GM12875 (cell line): ENCODE measurements at regions not wholly inside any gene's neighbourhood (a gene's known extent, or its start where the extent isn't known, plus 50 kb on each side); places are given as distances from the start of the nearest gene placed in this dataset.

ENCODE experiments used
- H3K4me3 ChIP-seq: one replicate; pipeline ENCODE4 v1.5.1; 2011; ENCODE audit warnings: low read depth, low read length, control low read depth
- CTCF ChIP-seq: IDR thresholded peaks from 2 replicates; pipeline ENCODE4 v1.5.1; 2011; ENCODE audit warnings: low read depth, mild to moderate bottlenecking, control low read depth, inconsistent platforms, low read length, moderate library complexity, borderline replicate concordance; ENCODE audit not compliant: insufficient read depth

GRCh38 chr4:133513901-133514300, 364.8 kb downstream of the PCDH10 start:
- TF ChIP-seq CTCF: no peak
- H3K4me3 ChIP-seq: no peak overlapping the region

- no peak overlapping the region for H3K4me3 ChIP-seq
- TF ChIP-seq CTCF: no peak
Observed at GRCh38 chr4:133498149-133498548, 349.1 kb downstream of the PCDH10 start.

DNA sequence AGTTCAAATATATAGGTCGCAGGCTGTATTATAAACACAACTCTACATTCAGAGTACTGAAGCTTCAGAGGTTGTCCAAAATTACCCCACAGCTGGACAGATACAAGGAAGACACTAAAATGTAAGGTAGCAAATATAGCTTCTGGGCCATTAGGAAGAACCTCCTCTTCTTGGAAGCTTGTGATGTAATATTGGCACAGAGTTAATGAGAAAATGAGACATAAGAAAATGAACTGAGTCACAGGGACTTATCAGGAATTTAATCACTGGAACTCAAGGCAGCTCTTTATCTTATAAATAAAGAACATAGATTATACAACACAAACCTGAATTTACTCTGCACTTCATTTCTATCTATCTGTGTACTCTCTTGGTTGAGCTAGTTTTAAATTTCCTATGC, 344.7 kb downstream of the PCDH10 start:
- no peak overlapping the region for H3K4me3 ChIP-seq
- TF ChIP-seq CTCF: no peak

DNA sequence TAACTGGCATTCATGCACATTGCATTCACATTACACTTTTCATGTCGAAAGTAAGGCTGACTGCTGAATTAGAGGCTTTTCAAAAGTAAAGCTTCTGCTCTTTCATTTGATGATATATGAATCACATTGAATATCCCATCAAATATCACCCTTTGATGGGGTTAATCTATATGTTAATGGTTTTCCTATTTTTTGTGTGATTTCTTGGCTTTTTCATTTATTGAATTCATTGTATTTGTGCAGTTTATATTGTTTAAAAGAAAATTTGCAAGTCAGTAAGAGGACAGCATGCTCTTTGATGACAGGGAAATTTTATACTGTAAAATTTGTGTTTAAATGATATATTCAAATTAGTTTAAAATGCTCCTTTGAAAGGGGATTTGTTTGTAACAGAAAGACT, 344.1 kb downstream of the PCDH10 start:
- no peak overlapping the region for H3K4me3 ChIP-seq
- no peak for TF ChIP-seq CTCF

DNA sequence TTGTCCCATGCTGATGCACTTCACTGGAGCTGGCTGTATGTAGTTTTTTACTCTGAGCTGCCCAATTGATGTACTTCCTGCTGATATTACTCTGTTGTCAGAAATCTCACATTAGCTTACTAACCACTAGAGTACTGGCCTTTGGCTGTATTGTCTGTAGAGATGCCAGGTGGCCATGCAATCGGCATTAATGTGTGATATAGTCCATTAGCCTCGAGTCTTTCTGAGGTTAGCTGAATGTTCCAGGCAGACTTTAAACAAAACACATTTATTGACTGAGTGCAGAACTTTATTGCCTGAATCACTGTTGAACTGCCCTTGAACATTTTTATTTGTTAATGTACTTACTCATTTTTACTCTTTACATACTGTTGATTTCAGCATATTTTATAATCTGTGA, 335.2 kb downstream of the PCDH10 start:
- TF ChIP-seq CTCF: no peak
- H3K4me3 ChIP-seq: no peak overlapping the region

GRCh38 chr4:133483600-133484246, 334.6 kb downstream of the PCDH10 start:
- no peak for TF ChIP-seq CTCF

GRCh38 chr4:133476063-133476462, 327.0 kb downstream of the PCDH10 start:
- H3K4me3 ChIP-seq: no peak overlapping the region
- no peak for TF ChIP-seq CTCF

More at GRCh38 chr4:133483600-133484246, 334.6 kb downstream of the PCDH10 start:
- H3K4me3 ChIP-seq: no peak overlapping the region
